IMR-90 (cell line): ENCODE measurements at regions not wholly inside any gene's neighbourhood (a gene's known extent, or its start where the extent isn't known, plus 50 kb on each side); places are given as distances from the start of the nearest gene placed in this dataset.

Experiments used
- ATAC-seq: fragments of 200-7000 bp; cut with Tn5 transposase; 2 replicates; pipeline ENCODE4 v1.9.1; 2020; ENCODE audit warnings: low read depth, mild to moderate bottlenecking, moderate library complexity
- BruUV-seq: library from RNA; stranded (reverse); fragments of 400-500 nt; replicated peaks from 2 replicates; lab custom pipeline; 2021; lab: Mats Ljungman, UMichigan
- CTCF ChIA-PET: fragments of 300-600 bp; formaldehyde crosslinking; extraction: SDS; loops from one replicate; lab custom pipeline; 2021; ENCODE audit warnings: antibody characterized with exemption; lab: Yijun Ruan, JAX
- POLR2A ChIA-PET: fragments of 300-600 bp; sonication (Branson Sonifier 250); formaldehyde crosslinking; loops from one replicate; lab custom pipeline; 2022; ENCODE audit warnings: antibody characterized with exemption; ENCODE audit not compliant: unreplicated experiment; lab: Charles Lee
- DNase-seq: peaks from one replicate; pipeline ENCODE4 v3.0.0; 2013
- H2AFZ ChIP-seq: replicated peaks from 2 replicates; pipeline ENCODE3; 2013; ENCODE audit warnings: low read length, mild to moderate bottlenecking; ENCODE audit not compliant: poor library complexity
- H2AK5ac ChIP-seq: 2 replicates; pipeline ENCODE4 v1.6.1; 2013; ENCODE audit warnings: low read depth, low read length, inconsistent platforms
- H2AK9ac ChIP-seq: replicated peaks from 2 replicates; pipeline ENCODE3; 2013; ENCODE audit warnings: mild to moderate bottlenecking, low read depth, low read length, moderate library complexity; ENCODE audit not compliant: poor library complexity
- H2BK120ac ChIP-seq: 2 replicates; pipeline ENCODE4 v1.6.1; 2013; ENCODE audit warnings: low read depth, low read length, inconsistent platforms
- H2BK15ac ChIP-seq: 3 replicates; pipeline ENCODE4 v1.6.1; 2013; ENCODE audit warnings: low read depth, low read length, inconsistent platforms
- H2BK20ac ChIP-seq: 2 replicates; pipeline ENCODE4 v1.6.1; 2013; ENCODE audit warnings: low read depth, mild to moderate bottlenecking, inconsistent platforms, low read length, moderate library complexity
- H2BK5ac ChIP-seq: 2 replicates; pipeline ENCODE4 v1.6.1; 2013; ENCODE audit warnings: mild to moderate bottlenecking, low read depth, low read length, inconsistent platforms; ENCODE audit not compliant: poor library complexity, severe bottlenecking
- H3K14ac ChIP-seq: replicated peaks from 2 replicates; pipeline ENCODE4 v1.6.1; 2013; ENCODE audit warnings: low read depth, low read length, inconsistent platforms
- H3K18ac ChIP-seq: 2 replicates; pipeline ENCODE4 v1.6.1; 2013; ENCODE audit warnings: low read depth, low read length, control low read depth
- H3K23ac ChIP-seq: 2 replicates; pipeline ENCODE4 v1.6.1; 2013; ENCODE audit warnings: low read depth, low read length, inconsistent platforms
- H3K27ac ChIP-seq: 2 replicates; pipeline ENCODE4 v1.5.1; 2013; ENCODE audit warnings: mild to moderate bottlenecking, control low read depth, low read length; ENCODE audit not compliant: insufficient read depth
- H3K27me3 ChIP-seq: 2 replicates; pipeline ENCODE4 v1.6.1; 2013; ENCODE audit warnings: low read length; ENCODE audit not compliant: control insufficient read depth, insufficient read depth
- H3K36me3 ChIP-seq: 2 replicates; pipeline ENCODE4 v1.6.1; 2013; ENCODE audit warnings: low read length, mixed read lengths; ENCODE audit not compliant: control insufficient read depth, insufficient read depth
- H3K4ac ChIP-seq: 2 replicates; pipeline ENCODE4 v1.6.1; 2013; ENCODE audit warnings: low read depth, low read length, inconsistent platforms
- H3K4me1 ChIP-seq: 2 replicates; pipeline ENCODE4 v1.6.1; 2013; ENCODE audit warnings: low read length, mixed read lengths; ENCODE audit not compliant: control insufficient read depth, insufficient read depth
- H3K4me2 ChIP-seq: 2 replicates; pipeline ENCODE4 v1.6.1; 2013; ENCODE audit warnings: low read depth, mild to moderate bottlenecking, control low read depth, low read length, moderate library complexity
- H3K4me3 ChIP-seq: 2 replicates; pipeline ENCODE4 v1.5.1; 2013; ENCODE audit warnings: low read depth, mild to moderate bottlenecking, control low read depth, low read length, moderate library complexity; ENCODE audit not compliant: insufficient read depth
- H3K56ac ChIP-seq: 2 replicates; pipeline ENCODE4 v1.6.1; 2013; ENCODE audit warnings: low read length, inconsistent platforms; ENCODE audit not compliant: insufficient read depth; ENCODE audit errors: extremely low read depth
- H3K79me1 ChIP-seq, 2 experiments: 2 replicates each; pipeline ENCODE4 v1.6.1; 2013; ENCODE audit warnings: low read length in 2 of 2, inconsistent platforms in 1 of 2, low read depth in 1 of 2
- H3K9ac ChIP-seq: 2 replicates; pipeline ENCODE4 v1.6.1; 2013; ENCODE audit warnings: low read depth, low read length, control low read depth
- H3K9me1 ChIP-seq: 2 replicates; pipeline ENCODE4 v1.6.1; 2013; ENCODE audit warnings: low read length, inconsistent platforms; ENCODE audit not compliant: insufficient read depth
- H3K9me3 ChIP-seq: 2 replicates; pipeline ENCODE4 v1.6.1; 2013; ENCODE audit warnings: low read length; ENCODE audit not compliant: control insufficient read depth, insufficient read depth
- H4K20me1 ChIP-seq: 2 replicates; pipeline ENCODE4 v1.6.1; 2013; ENCODE audit warnings: low read length, inconsistent platforms; ENCODE audit not compliant: insufficient read depth
- H4K5ac ChIP-seq: 2 replicates; pipeline ENCODE4 v1.6.1; 2013; ENCODE audit warnings: mild to moderate bottlenecking, low read depth, low read length, control low read depth
- H4K8ac ChIP-seq, 2 experiments: 2 replicates each; pipeline ENCODE4 v1.6.1; 2013; ENCODE audit warnings: low read depth in 2 of 2, low read length in 2 of 2, control low read depth in 1 of 2, inconsistent platforms in 1 of 2
- H4K91ac ChIP-seq: 2 replicates; pipeline ENCODE4 v1.6.1; 2013; ENCODE audit warnings: low read depth, low read length, inconsistent platforms; ENCODE audit not compliant: insufficient read depth
- BHLHE40 ChIP-seq: fragments of 150-350 bp; IDR thresholded peaks from 2 replicates; pipeline ENCODE4 v1.6.1; 2016; ENCODE audit warnings: mild to moderate bottlenecking, low read depth, low read length
- CEBPB ChIP-seq: IDR thresholded peaks from 2 replicates; pipeline ENCODE4 v1.6.1; 2012; ENCODE audit warnings: low read depth, low read length, improper control_type of control experiment
- CHD1 ChIP-seq: IDR thresholded peaks from 2 replicates; pipeline ENCODE4 v1.6.1; 2012; ENCODE audit warnings: low read depth, low read length, improper control_type of control experiment
- FOS ChIP-seq: fragments of 150-350 bp; IDR thresholded peaks from 2 replicates; pipeline ENCODE4 v1.6.1; 2016; ENCODE audit warnings: low read depth, low read length
- MAZ ChIP-seq: IDR thresholded peaks from 2 replicates; pipeline ENCODE4 v1.6.1; 2012; ENCODE audit warnings: low read depth, mild to moderate bottlenecking, low read length, improper control_type of control experiment, moderate library complexity, borderline replicate concordance
- MXI1 ChIP-seq: IDR thresholded peaks from 2 replicates; pipeline ENCODE4 v1.6.1; 2012; ENCODE audit warnings: low read depth, mild to moderate bottlenecking, low read length, moderate library complexity, borderline replicate concordance
- NFE2L2 ChIP-seq: fragments of 150-350 bp; IDR thresholded peaks from 2 replicates; pipeline ENCODE4 v1.6.1; 2016; ENCODE audit warnings: low read depth, mild to moderate bottlenecking, low read length
- RAD21 ChIP-seq: IDR thresholded peaks from 2 replicates; pipeline ENCODE4 v1.6.1; 2012; ENCODE audit warnings: low read length, improper control_type of control experiment
- RCOR1 ChIP-seq: IDR thresholded peaks from 2 replicates; pipeline ENCODE4 v1.6.1; 2012; ENCODE audit warnings: mild to moderate bottlenecking, low read length, improper control_type of control experiment; ENCODE audit not compliant: insufficient replicate concordance
- RFX5 ChIP-seq: IDR thresholded peaks from 2 replicates; pipeline ENCODE4 v1.8.0; 2012; ENCODE audit warnings: low read depth, mild to moderate bottlenecking, low read length, moderate library complexity
- SMC3 ChIP-seq: fragments of 150-350 bp; IDR thresholded peaks from 2 replicates; pipeline ENCODE4 v1.6.1; 2016; ENCODE audit warnings: low read depth, mild to moderate bottlenecking, antibody characterized with exemption, low read length, moderate library complexity
- WGBS, 2 experiments: methylation state at CpG; one replicate each; pipeline versions ENCODE4 v1.1.5 to v1.1.7; 2013; ENCODE audit warnings: missing lambda C conversion rate in 2 of 2; ENCODE audit not compliant: insufficient read length in 1 of 2; ENCODE audit errors: extremely low coverage in 2 of 2; 5-methylcytosine and 5-hydroxymethylcytosine counted together
- dilution Hi-C: fragments of 300-500 bp; cut with HindIII; formaldehyde crosslinking; loops from one replicate; pipeline ENCODE4 v1.14.3; 2018; ENCODE audit warnings: low sequenced_read_pairs; ENCODE audit not compliant: unreplicated experiment
- in situ Hi-C: fragments of 300-500 bp; cut with MboI; formaldehyde crosslinking; loops from 3 replicates; pipeline ENCODE4 v1.14.3; 2019; ENCODE audit warnings: low sequenced_read_pairs, inconsistent platforms, mixed read lengths
- intact Hi-C: fragments of 100-400 bp; cut with micrococcal nuclease; formaldehyde crosslinking; loops from 2 replicates; pipeline ENCODE4 v1.10.0; 2022
- TF ChIP-seq, protein P1 (sequence below): fragments of 150-350 bp; IDR thresholded peaks from 2 replicates; pipeline ENCODE4 v1.6.1; 2017; ENCODE audit warnings: mild to moderate bottlenecking, antibody characterized with exemption, low read length, low read depth
- TF ChIP-seq, protein P2 (sequence below): conservative IDR thresholded peaks from 2 replicates; pipeline ENCODE4 v1.5.1; 2012; ENCODE audit warnings: mild to moderate bottlenecking, low read depth, low read length, improper control_type of control experiment

DNA sequence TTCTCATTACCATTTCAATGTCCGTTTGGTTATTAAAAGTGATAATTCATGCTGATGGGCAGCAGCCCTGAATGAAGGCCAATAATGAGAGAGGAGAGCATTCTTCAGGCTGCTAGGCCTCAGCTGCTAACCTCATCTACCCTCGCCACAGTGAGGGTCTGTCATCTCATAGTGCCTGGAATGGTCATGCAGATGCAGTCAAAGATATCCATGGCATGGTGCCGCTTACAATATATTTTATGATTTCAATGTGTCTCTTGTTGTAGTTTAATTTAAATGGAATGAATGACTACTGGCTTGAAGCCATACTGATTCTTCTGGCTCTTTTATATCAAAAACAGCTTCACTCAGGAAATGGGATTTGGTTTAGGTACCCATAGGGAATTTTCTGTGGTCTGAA is 126.9 kb downstream of the SLC16A9 start:
- Histone ChIP-seq H3K79me1 (no peaks in the 10 kb centered on the region), H3K23ac (no peak overlapping the region), H2AFZ (no peak overlapping the region), H4K8ac (no peak overlapping the region), H3K18ac (no peak overlapping the region), H4K5ac (no peak overlapping the region), H2BK5ac (no peak overlapping the region), H3K56ac (no peak overlapping the region), H2BK15ac (no peak overlapping the region), H3K9me3 (no peaks in the 10 kb centered on the region), H3K14ac (no peak overlapping the region), H2AK9ac (no peak overlapping the region), H2AK5ac (no peak overlapping the region), H3K9me1 (no peaks in the 10 kb centered on the region), H2BK120ac (no peak overlapping the region), H2BK20ac (no peak overlapping the region), H3K27ac (no peak overlapping the region), H3K4me1 (peaks cover 3% of the 10 kb centered on the region; the same call in 1 of the 2 replicates), H4K91ac (no peak overlapping the region), H4K20me1 (no peaks in the 10 kb centered on the region), H3K4ac (no peak overlapping the region), H3K4me2 (no peak overlapping the region), H3K9ac (no peak overlapping the region), H3K4me3 (no peak overlapping the region), H3K36me3 (no peaks in the 10 kb centered on the region), H3K27me3 (peaks cover 3% of the 10 kb centered on the region; the same call in 1 of the 2 replicates)
- no peak for ATAC-seq
- POLR2A ChIA-PET, result no interaction called here
- DNase-seq, result no peak
- in situ Hi-C loops, result loop anchor here (25.0 kb wide), 1 partner anchor 1045 kb away; no protein-coding TSS in a partner anchor
- TF ChIP-seq RCOR1 (no peak), CEBPB (no peak), RAD21 (no peak), NFE2L2 (no peak), RFX5 (no peak), FOS (no peak), BHLHE40 (no peak), SMC3 (no peak), CHD1 (no peak), MAZ (no peak), MXI1 (no peak)
- TF ChIP-seq, protein P1, sequence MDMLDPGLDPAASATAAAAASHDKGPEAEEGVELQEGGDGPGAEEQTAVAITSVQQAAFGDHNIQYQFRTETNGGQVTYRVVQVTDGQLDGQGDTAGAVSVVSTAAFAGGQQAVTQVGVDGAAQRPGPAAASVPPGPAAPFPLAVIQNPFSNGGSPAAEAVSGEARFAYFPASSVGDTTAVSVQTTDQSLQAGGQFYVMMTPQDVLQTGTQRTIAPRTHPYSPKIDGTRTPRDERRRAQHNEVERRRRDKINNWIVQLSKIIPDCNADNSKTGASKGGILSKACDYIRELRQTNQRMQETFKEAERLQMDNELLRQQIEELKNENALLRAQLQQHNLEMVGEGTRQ, result no peak
- TF ChIP-seq, protein P2, sequence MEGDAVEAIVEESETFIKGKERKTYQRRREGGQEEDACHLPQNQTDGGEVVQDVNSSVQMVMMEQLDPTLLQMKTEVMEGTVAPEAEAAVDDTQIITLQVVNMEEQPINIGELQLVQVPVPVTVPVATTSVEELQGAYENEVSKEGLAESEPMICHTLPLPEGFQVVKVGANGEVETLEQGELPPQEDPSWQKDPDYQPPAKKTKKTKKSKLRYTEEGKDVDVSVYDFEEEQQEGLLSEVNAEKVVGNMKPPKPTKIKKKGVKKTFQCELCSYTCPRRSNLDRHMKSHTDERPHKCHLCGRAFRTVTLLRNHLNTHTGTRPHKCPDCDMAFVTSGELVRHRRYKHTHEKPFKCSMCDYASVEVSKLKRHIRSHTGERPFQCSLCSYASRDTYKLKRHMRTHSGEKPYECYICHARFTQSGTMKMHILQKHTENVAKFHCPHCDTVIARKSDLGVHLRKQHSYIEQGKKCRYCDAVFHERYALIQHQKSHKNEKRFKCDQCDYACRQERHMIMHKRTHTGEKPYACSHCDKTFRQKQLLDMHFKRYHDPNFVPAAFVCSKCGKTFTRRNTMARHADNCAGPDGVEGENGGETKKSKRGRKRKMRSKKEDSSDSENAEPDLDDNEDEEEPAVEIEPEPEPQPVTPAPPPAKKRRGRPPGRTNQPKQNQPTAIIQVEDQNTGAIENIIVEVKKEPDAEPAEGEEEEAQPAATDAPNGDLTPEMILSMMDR, result no peak
- BruUV-seq, result no TSS peak
- dilution Hi-C loops, result no loop called here
- intact Hi-C loops, result no loop called here
- CTCF ChIA-PET, result interaction anchor here (0.5 kb wide), 1 partner anchor 50 kb away, joined by 3 read pairs; no protein-coding TSS in a partner anchor
- WGBS, 2 experiments, result no CpG with 5 or more reads among the region's 3 CpGs
